Nephron progenitor cell (in vitro differentiated cells): ENCODE measurements at regions not wholly inside any gene's neighbourhood (a gene's known extent, or its start where the extent isn't known, plus 50 kb on each side); places are given as distances from the start of the nearest gene placed in this dataset.
"Not testable (repeated sequence)": the region's sequence is repeated elsewhere in the genome, so short reads cannot be mapped to it uniquely, and the experiment has no call there.

ENCODE experiments used
- DNase-seq: peaks from one replicate; pipeline ENCODE4 v3.0.0; 2021
- H3K27ac Mint-ChIP-seq: 2 replicates; pipeline ENCODE4 v1.8.0; 2021; ENCODE audit warnings: mild to moderate bottlenecking, moderate library complexity, mixed read lengths
- H3K27me3 Mint-ChIP-seq: 2 replicates; pipeline ENCODE4 v1.8.0; 2021; ENCODE audit warnings: mild to moderate bottlenecking, low read depth, mixed read lengths; ENCODE audit not compliant: poor library complexity
- H3K36me3 Mint-ChIP-seq: 2 replicates; pipeline ENCODE4 v1.8.0; 2021; ENCODE audit warnings: low read depth, mixed read lengths
- H3K4me1 Mint-ChIP-seq: 2 replicates; pipeline ENCODE4 v1.8.0; 2021; ENCODE audit warnings: mixed read lengths
- H3K4me3 Mint-ChIP-seq: 2 replicates; pipeline ENCODE4 v1.8.0; 2021; ENCODE audit warnings: mild to moderate bottlenecking, moderate library complexity, mixed read lengths
- H3K9me3 Mint-ChIP-seq: 2 replicates; pipeline ENCODE4 v1.8.0; 2021; ENCODE audit warnings: mild to moderate bottlenecking, moderate library complexity, mixed read lengths
- CTCF ChIP-seq: fragments of 200-600 bp; sonication (generic); IDR thresholded peaks from 2 replicates; pipeline ENCODE4 v1.5.0; 2021; ENCODE audit warnings: antibody characterized with exemption

GRCh38 chr16:29232811-29233704 lies 173.5 kb downstream of the NPIPB11 start:
- peaks cover 35% of the 10 kb centered on the region for H3K4me1 Mint-ChIP-seq
- H3K27me3 Mint-ChIP-seq = peaks cover 13% of the 10 kb centered on the region
- DNase-seq = no peak
- no peak overlapping the region for H3K4me3 Mint-ChIP-seq
- no peaks in the 10 kb centered on the region for H3K36me3 Mint-ChIP-seq
- H3K9me3 Mint-ChIP-seq = peaks cover 3% of the 10 kb centered on the region
- no peak overlapping the region for H3K27ac Mint-ChIP-seq
- no peak for TF ChIP-seq CTCF

DNA sequence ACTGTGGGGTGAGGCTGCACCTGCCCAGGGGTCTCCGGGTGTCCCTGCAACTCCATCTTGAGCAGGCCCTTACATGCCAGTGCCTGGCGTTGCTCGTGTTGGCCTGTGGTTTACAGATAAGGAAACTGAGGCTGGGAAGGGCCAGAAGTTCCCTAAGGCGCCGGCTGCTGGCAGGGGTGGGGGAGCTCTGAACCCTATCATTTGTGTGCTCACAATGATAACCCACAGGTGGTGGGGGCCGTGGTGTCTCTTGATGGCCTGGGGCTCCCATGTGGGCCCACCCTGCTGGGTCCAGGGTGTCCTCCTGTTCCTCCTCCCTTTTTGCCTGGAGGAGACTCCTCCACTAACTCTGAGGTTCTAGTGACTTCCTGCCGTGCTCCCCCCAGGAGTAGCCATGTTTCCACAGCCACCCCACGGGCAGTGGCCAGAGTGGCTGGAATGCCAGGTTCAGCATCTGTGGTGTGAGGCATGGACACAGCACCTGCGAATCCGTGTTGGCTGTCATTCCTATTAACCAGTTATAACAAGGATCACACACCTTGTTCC lies 174.3 kb downstream of the NPIPB11 start:
- H3K27ac Mint-ChIP-seq, DNase-seq, H3K4me3 Mint-ChIP-seq, H3K36me3 Mint-ChIP-seq, H3K9me3 Mint-ChIP-seq: not testable (repeated sequence)
- Mint-ChIP-seq H3K4me1 (peaks cover 35% of the 10 kb centered on the region), H3K27me3 (peaks cover 13% of the 10 kb centered on the region)

- H3K27ac Mint-ChIP-seq = no peak overlapping the region
- DNase-seq = peak; percentile 32
- H3K9me3 Mint-ChIP-seq = peaks cover 10% of the 10 kb centered on the region
- H3K27me3 Mint-ChIP-seq = peaks cover 11% of the 10 kb centered on the region
- H3K4me1 Mint-ChIP-seq = peaks cover 35% of the 10 kb centered on the region
- H3K36me3 Mint-ChIP-seq = no peaks in the 10 kb centered on the region
- TF ChIP-seq CTCF = no peak
- no peak overlapping the region for H3K4me3 Mint-ChIP-seq
Observed at GRCh38 chr16:29231244-29231643, 175.3 kb downstream of the NPIPB11 start.

DNA sequence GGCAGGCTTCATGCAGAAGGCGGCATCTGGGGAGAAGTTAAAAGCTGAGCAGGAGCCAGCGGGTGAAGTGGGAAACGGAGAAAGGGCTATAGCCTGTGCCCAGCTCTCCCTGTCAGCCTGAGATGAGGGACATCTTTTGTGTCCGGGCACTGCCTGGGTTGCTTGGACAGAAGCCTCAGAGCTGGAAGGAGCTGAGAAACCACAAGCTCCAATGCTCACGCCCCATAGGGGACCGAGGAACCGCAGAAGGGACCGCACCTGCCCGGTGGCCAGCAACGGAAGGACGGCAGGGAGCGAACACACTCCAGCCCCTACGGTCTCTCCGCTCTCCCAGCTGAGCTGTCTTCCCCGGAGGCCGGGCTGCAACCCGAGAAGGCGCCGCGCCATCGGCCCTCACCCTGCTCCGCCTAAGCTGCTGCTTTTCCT lies 175.8 kb downstream of the NPIPB11 start:
- Mint-ChIP-seq H3K4me1 (peaks cover 35% of the 10 kb centered on the region), H3K27ac (no peak overlapping the region), H3K27me3 (peaks cover 13% of the 10 kb centered on the region), H3K36me3 (no peaks in the 10 kb centered on the region), H3K4me3 (peak overlapping the region; percentile 25), H3K9me3 (peaks cover 10% of the 10 kb centered on the region)
- TF ChIP-seq CTCF = no peak
- peak; percentile 74 for DNase-seq

DNA sequence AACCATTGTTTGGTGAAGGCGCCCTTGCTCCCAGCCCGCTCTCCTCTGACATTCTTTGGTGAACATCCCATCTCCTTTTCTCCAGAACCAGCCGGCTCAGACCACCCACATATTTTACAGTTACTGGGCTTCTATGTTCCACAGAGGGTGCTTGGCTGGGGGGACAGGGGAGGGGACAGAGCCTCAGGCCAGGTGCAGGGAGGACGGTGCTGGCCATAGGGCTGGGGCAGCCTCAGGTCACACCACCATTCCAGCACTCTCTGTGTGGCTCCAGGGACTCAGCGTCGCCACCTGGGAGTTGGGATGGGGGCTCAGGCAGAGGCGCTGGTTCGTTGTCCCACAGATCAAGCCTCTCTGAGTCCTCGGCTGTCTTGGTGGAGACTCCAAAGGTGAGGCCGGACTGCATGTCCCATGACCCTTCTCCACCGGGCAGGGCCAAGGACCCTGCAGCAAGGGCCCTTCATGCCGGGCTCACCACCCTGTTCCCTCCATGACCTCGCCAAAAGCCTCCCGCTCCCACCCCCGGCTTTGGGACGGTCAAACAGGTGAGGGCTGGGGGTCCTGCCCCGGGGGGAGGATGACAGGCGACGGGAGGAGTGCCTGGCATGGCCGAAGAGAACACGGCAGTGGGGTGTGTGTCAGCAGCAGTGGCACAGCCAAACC lies 176.4 kb downstream of the NPIPB11 start:
- H3K36me3 Mint-ChIP-seq, DNase-seq, H3K27ac Mint-ChIP-seq, H3K4me3 Mint-ChIP-seq: not testable (repeated sequence)
- H3K27me3 Mint-ChIP-seq = peaks cover 17% of the 10 kb centered on the region
- H3K4me1 Mint-ChIP-seq = peaks cover 34% of the 10 kb centered on the region
- H3K9me3 Mint-ChIP-seq = peaks cover 10% of the 10 kb centered on the region

- Mint-ChIP-seq H3K9me3 (peaks cover 10% of the 10 kb centered on the region), H3K27me3 (peaks cover 17% of the 10 kb centered on the region), H3K4me1 (peaks cover 29% of the 10 kb centered on the region)
- H3K27ac Mint-ChIP-seq, DNase-seq, H3K4me3 Mint-ChIP-seq, H3K36me3 Mint-ChIP-seq: not testable (repeated sequence)
Observed at GRCh38 chr16:29229616-29230005, 176.9 kb downstream of the NPIPB11 start.

DNA sequence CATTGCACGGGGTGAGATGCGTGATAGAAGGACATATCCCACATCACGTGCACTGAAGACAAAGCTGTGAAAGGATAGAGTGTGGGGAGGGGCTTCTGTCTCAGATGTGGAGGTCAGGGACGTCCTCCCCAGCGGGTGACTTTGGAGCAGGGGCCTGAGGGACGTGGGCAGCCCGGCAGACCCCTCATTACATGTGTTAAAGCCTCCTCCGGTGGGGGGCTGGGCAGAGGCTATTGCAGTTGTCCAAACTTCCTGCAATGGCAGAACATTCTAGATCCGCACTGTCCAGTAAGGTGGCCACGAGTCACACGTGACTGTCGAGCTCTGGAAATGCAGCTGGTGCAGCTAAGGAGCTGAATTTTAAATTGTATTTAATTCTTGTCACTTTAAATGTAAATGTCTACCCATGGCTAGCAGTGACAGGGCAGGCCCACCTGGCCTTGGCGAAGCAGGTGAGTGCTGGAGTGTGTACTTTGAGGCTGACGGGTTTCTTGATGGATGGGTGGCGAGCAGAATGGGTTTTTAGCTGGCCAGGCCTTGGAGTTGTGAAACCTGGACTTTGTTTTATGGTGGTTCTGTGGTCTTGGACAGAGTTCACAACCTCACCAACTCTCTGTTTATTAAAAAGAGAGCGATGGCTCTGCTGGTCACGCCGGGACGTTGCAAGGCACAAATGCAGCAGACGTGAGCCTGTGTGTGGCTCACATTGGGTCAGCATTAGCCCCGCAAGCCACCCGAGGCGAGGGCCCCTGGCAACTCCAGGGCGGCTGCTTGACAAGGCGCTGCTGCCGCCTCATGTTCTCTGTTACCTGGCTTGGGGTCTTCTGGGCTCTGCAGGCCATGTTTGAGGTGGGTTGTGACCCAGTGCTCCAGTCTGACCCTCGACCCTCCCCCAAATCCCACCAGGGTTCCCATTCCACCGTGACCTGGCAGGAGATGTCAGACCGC lies 177.6 kb downstream of the NPIPB11 start:
- peaks cover 21% of the 10 kb centered on the region for H3K27me3 Mint-ChIP-seq
- peaks cover 24% of the 10 kb centered on the region for H3K4me1 Mint-ChIP-seq
- not testable (repeated sequence) for H3K36me3 Mint-ChIP-seq, H3K27ac Mint-ChIP-seq, H3K4me3 Mint-ChIP-seq, DNase-seq, H3K9me3 Mint-ChIP-seq
